Osteoblast (primary cell): ENCODE measurements at regions not wholly inside any gene's neighbourhood (a gene's known extent, or its start where the extent isn't known, plus 50 kb on each side); places are given as distances from the start of the nearest gene placed in this dataset.
"Not testable (repeated sequence)": the region's sequence is repeated elsewhere in the genome, so short reads cannot be mapped to it uniquely, and the experiment has no call there.

ENCODE experiments used
- DNase-seq: peaks from one replicate; pipeline ENCODE4 v3.0.0; 2011; ENCODE audit warnings: low spot score, mixed read lengths; ENCODE audit not compliant: insufficient read length; ENCODE audit errors: missing footprints
- H2AFZ ChIP-seq: 2 replicates; pipeline ENCODE4 v1.6.0; 2011; ENCODE audit warnings: mild to moderate bottlenecking, low read length
- H3K27ac ChIP-seq: 2 replicates; pipeline ENCODE4 v1.5.1; 2011; ENCODE audit warnings: mild to moderate bottlenecking, low read depth, low read length, moderate library complexity
- H3K27me3 ChIP-seq: 2 replicates; pipeline ENCODE4 v1.6.0; 2012; ENCODE audit warnings: mild to moderate bottlenecking, control low read depth, inconsistent platforms, low read length, moderate library complexity; ENCODE audit not compliant: insufficient read depth
- H3K36me3 ChIP-seq: 2 replicates; pipeline ENCODE4 v1.5.1; 2011; ENCODE audit warnings: mild to moderate bottlenecking, low read length, control low read depth, moderate library complexity; ENCODE audit not compliant: insufficient read depth
- H3K4me1 ChIP-seq: 2 replicates; pipeline ENCODE4 v1.5.1; 2011; ENCODE audit warnings: mild to moderate bottlenecking, low read length, control low read depth, moderate library complexity; ENCODE audit not compliant: insufficient read depth
- H3K4me2 ChIP-seq: 2 replicates; pipeline ENCODE4 v1.6.0; 2011; ENCODE audit warnings: mild to moderate bottlenecking, low read length; ENCODE audit not compliant: insufficient read depth
- H3K4me3 ChIP-seq: fragments of 200-600 bp; sonication (generic); 3 replicates; pipeline ENCODE4 v1.5.1; 2012; ENCODE audit warnings: mild to moderate bottlenecking, low read length, inconsistent platforms; ENCODE audit not compliant: insufficient read depth
- H3K79me2 ChIP-seq: 2 replicates; pipeline ENCODE4 v1.6.0; 2012; ENCODE audit warnings: mild to moderate bottlenecking, low read length, control low read depth, inconsistent platforms; ENCODE audit not compliant: insufficient read depth
- H3K9me3 ChIP-seq: 2 replicates; pipeline ENCODE4 v1.5.1; 2011; ENCODE audit warnings: low read depth, low read length, control low read depth
- H4K20me1 ChIP-seq: 2 replicates; pipeline ENCODE4 v1.6.0; 2012; ENCODE audit warnings: mild to moderate bottlenecking, low read length, control low read depth; ENCODE audit not compliant: insufficient read depth
- TF ChIP-seq, protein P1 (sequence below): IDR thresholded peaks from 2 replicates; pipeline ENCODE4 v1.5.1; 2011; ENCODE audit warnings: mild to moderate bottlenecking, low read depth, low read length, moderate library complexity; ENCODE audit errors: extremely low read depth

DNA sequence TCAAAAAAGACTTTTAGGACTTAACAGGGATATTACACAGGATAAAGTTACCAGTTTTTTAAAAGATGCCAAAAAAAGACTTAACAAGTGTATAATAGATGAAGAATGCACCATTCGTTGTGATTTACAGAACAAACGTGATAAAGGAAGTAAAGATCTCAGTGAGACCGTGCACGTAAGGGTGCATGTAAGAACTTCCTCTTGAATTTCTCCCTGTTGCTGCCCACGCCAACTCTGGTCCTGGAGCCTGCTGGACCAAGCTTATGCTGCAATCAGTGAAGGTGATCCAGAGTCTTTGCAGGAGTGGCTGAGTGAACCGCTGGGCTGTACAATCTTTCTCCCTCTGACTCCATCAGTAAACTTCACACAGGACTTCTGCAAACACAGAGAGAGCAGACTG, 593.7 kb downstream of the TMEM121 start:
- Histone ChIP-seq H3K4me2 (no peak overlapping the region), H3K36me3 (no peaks in the 10 kb centered on the region), H3K27me3 (no peaks in the 10 kb centered on the region), H4K20me1 (no peaks in the 10 kb centered on the region), H2AFZ (no peak overlapping the region), H3K4me3 (no peak overlapping the region), H3K27ac (no peak overlapping the region), H3K79me2 (no peaks in the 10 kb centered on the region), H3K9me3 (no peaks in the 10 kb centered on the region), H3K4me1 (no peaks in the 10 kb centered on the region)
- TF ChIP-seq, protein P1, sequence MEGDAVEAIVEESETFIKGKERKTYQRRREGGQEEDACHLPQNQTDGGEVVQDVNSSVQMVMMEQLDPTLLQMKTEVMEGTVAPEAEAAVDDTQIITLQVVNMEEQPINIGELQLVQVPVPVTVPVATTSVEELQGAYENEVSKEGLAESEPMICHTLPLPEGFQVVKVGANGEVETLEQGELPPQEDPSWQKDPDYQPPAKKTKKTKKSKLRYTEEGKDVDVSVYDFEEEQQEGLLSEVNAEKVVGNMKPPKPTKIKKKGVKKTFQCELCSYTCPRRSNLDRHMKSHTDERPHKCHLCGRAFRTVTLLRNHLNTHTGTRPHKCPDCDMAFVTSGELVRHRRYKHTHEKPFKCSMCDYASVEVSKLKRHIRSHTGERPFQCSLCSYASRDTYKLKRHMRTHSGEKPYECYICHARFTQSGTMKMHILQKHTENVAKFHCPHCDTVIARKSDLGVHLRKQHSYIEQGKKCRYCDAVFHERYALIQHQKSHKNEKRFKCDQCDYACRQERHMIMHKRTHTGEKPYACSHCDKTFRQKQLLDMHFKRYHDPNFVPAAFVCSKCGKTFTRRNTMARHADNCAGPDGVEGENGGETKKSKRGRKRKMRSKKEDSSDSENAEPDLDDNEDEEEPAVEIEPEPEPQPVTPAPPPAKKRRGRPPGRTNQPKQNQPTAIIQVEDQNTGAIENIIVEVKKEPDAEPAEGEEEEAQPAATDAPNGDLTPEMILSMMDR: no peak
- DNase-seq: no peak

DNA sequence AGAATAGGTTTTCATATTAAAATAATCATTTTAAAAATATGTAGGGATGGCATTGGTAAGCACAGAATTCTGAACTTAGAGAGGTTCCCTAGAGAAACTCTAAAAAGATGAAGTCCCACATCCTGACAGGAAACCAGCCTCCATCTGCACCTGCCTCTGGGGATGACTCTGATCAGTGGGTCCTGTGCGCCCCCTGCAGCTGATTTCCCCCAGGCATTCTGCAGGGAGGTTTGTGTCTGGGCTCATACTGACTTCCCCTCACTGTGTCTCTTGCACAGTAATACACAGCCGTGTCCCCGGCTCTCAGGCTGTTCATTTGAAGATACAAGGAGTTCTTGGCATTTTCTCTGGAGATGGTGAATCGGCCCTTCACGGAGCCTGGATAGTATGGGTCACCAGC, 602.9 kb downstream of the TMEM121 start:
- TF ChIP-seq, protein P1: no peak
- Histone ChIP-seq H3K27ac (no peak overlapping the region), H3K4me1 (no peaks in the 10 kb centered on the region), H3K9me3 (no peaks in the 10 kb centered on the region), H3K27me3 (no peaks in the 10 kb centered on the region), H3K4me2 (no peak overlapping the region), H3K36me3 (no peaks in the 10 kb centered on the region), H3K79me2 (no peaks in the 10 kb centered on the region), H4K20me1 (no peaks in the 10 kb centered on the region), H2AFZ (no peak overlapping the region), H3K4me3 (no peak overlapping the region)
- no peak for DNase-seq

DNA sequence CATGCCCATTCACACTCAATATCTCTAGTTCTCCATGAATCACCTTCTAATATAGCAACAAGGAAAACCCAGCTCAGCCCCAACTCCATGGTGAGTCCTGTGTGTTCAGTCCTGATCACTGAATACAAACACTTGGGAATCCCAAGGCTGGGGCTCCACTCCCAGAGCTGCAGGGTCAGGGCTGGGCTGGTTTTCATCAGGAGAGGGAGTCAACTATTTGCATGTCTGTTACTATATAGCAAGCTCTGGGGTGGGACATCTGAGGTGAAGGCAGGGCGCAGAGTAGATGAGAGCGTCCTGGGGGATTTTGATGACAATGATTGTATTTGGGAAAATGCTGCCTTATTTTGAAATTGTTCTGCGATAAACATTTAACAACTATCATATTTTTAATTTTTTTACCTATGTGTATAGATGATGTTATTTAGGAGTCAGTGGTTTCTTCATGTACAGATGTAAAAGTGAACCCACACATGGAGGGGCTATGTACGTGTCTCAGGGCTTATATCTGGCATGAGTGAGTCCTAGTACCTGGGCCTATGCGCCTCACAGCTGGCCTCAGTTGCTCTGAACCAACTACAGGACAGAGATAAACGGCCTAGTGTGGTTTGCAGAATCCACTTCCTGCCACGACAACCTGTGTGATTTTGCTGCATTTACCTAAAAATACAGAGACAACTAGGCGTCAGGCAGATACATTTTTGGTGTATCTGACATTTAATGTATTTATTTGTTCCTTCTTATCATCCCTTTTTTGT, 603.7 kb downstream of the TMEM121 start:
- not testable (repeated sequence) for H3K4me1 ChIP-seq, H3K4me3 ChIP-seq, H4K20me1 ChIP-seq, H3K27ac ChIP-seq, H3K9me3 ChIP-seq, H3K36me3 ChIP-seq, H2AFZ ChIP-seq, H3K27me3 ChIP-seq, H3K4me2 ChIP-seq, H3K79me2 ChIP-seq
- peak; percentile 11 for DNase-seq

DNA sequence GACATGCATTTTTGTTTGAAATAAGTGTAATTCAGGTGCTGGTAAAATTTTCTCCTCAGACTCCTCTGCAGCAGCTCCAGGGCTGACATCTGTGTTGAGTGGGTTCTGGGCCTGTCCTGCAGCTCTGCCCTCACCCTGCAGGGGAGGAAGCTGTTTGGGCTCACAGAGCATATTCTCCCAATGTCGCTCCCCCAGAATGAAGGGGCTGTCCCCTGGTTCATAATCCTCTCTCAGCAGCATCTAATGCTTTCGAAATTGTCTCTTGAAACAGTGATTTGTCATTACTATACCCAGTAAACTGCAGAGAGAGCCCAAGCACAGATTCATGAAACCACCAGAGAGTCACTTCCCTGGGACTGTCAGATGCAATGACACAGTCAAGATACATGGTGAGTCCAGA, 606.7 kb downstream of the TMEM121 start:
- H3K4me2 ChIP-seq, H3K79me2 ChIP-seq, H3K36me3 ChIP-seq, DNase-seq, H3K4me3 ChIP-seq, H3K27me3 ChIP-seq, H3K27ac ChIP-seq, H4K20me1 ChIP-seq, H3K9me3 ChIP-seq, H2AFZ ChIP-seq, H3K4me1 ChIP-seq: not testable (repeated sequence)

DNA sequence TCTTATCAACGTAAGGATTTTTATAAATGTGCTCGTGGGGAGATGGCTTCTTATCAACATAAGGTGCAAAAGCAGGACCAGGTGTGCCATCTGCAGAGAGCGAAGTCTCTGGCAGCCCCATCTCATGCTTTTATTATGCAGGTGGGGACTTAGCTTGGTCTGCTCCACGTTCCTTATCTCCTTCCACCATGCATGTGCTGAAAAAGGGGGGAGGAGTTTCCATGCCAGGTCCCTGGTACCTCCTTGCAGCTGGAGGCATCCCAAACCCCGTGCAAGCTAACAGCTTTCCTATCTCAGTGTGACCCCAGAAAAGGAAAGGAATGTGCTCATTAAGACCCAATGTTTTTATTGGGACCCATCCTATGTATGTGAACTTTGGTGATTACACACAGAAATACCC, 608.5 kb downstream of the TMEM121 start:
- Histone ChIP-seq H2AFZ (no peak overlapping the region), H3K4me2 (no peak overlapping the region), H3K27ac (no peak overlapping the region)

More for the DNA sequence above, 608.5 kb downstream of the TMEM121 start:
- Histone ChIP-seq H3K36me3 (no peaks in the 10 kb centered on the region), H3K27me3 (no peaks in the 10 kb centered on the region), H4K20me1 (no peaks in the 10 kb centered on the region), H3K9me3 (no peaks in the 10 kb centered on the region), H3K4me1 (no peaks in the 10 kb centered on the region), H3K4me3 (no peak overlapping the region), H3K79me2 (no peaks in the 10 kb centered on the region)
- TF ChIP-seq, protein P1: no peak
- no peak for DNase-seq
